GM12878 (cell line): ENCODE measurements at regions not wholly inside any gene's neighbourhood (a gene's known extent, or its start where the extent isn't known, plus 50 kb on each side); places are given as distances from the start of the nearest gene placed in this dataset.
A peak's percentile ranks its signal among the peaks of the same experiment; 100 is the strongest.

Experiments used
- ATAC-seq: fragments of 200-7000 bp; cut with Tn5 transposase; 3 replicates; pipeline ENCODE4 v1.9.1; 2020; ENCODE audit warnings: mild to moderate bottlenecking, moderate library complexity
- BruUV-seq: library from RNA; stranded (reverse); fragments of 400-500 nt; replicated peaks from 2 replicates; lab custom pipeline; 2021; lab: Mats Ljungman, UMichigan
- CTCF ChIA-PET: fragments of 300-600 bp; sonication (Branson Sonifier 250); formaldehyde crosslinking; extraction: SDS; loops from one replicate; lab custom pipeline; 2021; ENCODE audit warnings: inconsistent platforms; lab: Yijun Ruan, JAX
- POLR2A ChIA-PET: fragments of 350-600 bp; formaldehyde crosslinking; extraction: SDS; loops from one replicate; lab custom pipeline; 2021; ENCODE audit warnings: inconsistent platforms; lab: Charles Lee
- RAD21 ChIA-PET: fragments of 300-600 bp; sonication (Branson Sonifier 250); formaldehyde crosslinking; loops from one replicate; lab custom pipeline; 2023; ENCODE audit warnings: antibody characterized with exemption; ENCODE audit not compliant: unreplicated experiment; lab: Charles Lee
- SMC1A ChIA-PET: fragments of 300-600 bp; sonication (Branson Sonifier 250); formaldehyde crosslinking; loops from one replicate; lab custom pipeline; 2023; ENCODE audit not compliant: unreplicated experiment, uncharacterized antibody; lab: Charles Lee
- DNase-seq: peaks from one replicate; pipeline ENCODE4 v3.0.0-alpha.2; 2011; ENCODE audit warnings: low read depth, low spot score
- FAIRE-seq: peaks from 3 replicates; lab custom pipeline; 2011; peaks lifted over from hg19 to GRCh38; lab: Jason Lieb, UNC
- H2AFZ ChIP-seq: 2 replicates; pipeline ENCODE4 v1.6.0; 2011; ENCODE audit warnings: low read depth, low read length, control low read depth; ENCODE audit not compliant: control insufficient read depth
- H3K27ac ChIP-seq: 2 replicates; pipeline ENCODE4 v1.5.1; 2011; ENCODE audit warnings: control low read depth; ENCODE audit not compliant: control insufficient read depth, insufficient read depth
- H3K27me3 ChIP-seq, 2 experiments: replicated peaks in 1 of 2; 2 replicates each; pipeline versions ENCODE4 v1.6.0 to v1.6.1; 2011; ENCODE audit warnings: low read length in 1 of 2; ENCODE audit not compliant: control insufficient read depth in 2 of 2, insufficient read depth in 2 of 2
- H3K36me3 ChIP-seq, 2 experiments: 2 replicates each; pipeline ENCODE4 v1.5.1; 2011; ENCODE audit warnings: low read length in 1 of 2; ENCODE audit not compliant: control insufficient read depth in 2 of 2, insufficient read depth in 2 of 2
- H3K4me1 ChIP-seq: 2 replicates; pipeline ENCODE4 v1.6.1; 2011; ENCODE audit warnings: mild to moderate bottlenecking, low read length, moderate library complexity, mixed read lengths; ENCODE audit not compliant: control insufficient read depth, insufficient read depth
- H3K4me2 ChIP-seq: 2 replicates; pipeline ENCODE4 v1.6.0; 2011; ENCODE audit warnings: control low read depth; ENCODE audit not compliant: control insufficient read depth, insufficient read depth
- H3K4me3 ChIP-seq: fragments of 200-600 bp; sonication (generic); 2 replicates; pipeline ENCODE4 v1.5.1; 2016
- H3K79me2 ChIP-seq: 2 replicates; pipeline ENCODE4 v1.6.0; 2011; ENCODE audit warnings: low read length; ENCODE audit not compliant: control insufficient read depth, insufficient read depth
- H3K9ac ChIP-seq: 2 replicates; pipeline ENCODE4 v1.8.0; 2011; ENCODE audit warnings: low read length, control low read depth, mixed read lengths; ENCODE audit not compliant: control insufficient read depth, insufficient read depth
- H3K9me3 ChIP-seq: replicated peaks from 3 replicates; pipeline ENCODE4 v1.5.1; 2011; ENCODE audit warnings: mild to moderate bottlenecking, low read length; ENCODE audit not compliant: control insufficient read depth, insufficient read depth
- H4K20me1 ChIP-seq: 2 replicates; pipeline ENCODE4 v1.6.0; 2011; ENCODE audit not compliant: control insufficient read depth, insufficient read depth
- BHLHE40 ChIP-seq, 2 experiments: fragments of 450-650 bp in 1 of 2; IDR thresholded peaks; 2 replicates each; pipeline ENCODE4 v1.6.1; 2011 to 2017; ENCODE audit warnings: low read depth in 2 of 2, borderline replicate concordance in 1 of 2, improper control_type of control experiment in 1 of 2, low read length in 1 of 2, mild to moderate bottlenecking in 1 of 2
- NR2C1 ChIP-seq: fragments of 450-650 bp; IDR thresholded peaks from 2 replicates; pipeline ENCODE4 v1.6.1; 2017; ENCODE audit warnings: antibody characterized with exemption, mild to moderate bottlenecking, moderate library complexity
- NR2F1 ChIP-seq: fragments of 450-650 bp; conservative IDR thresholded peaks from 2 replicates; pipeline ENCODE4 v1.6.1; 2017; ENCODE audit warnings: mild to moderate bottlenecking
- RAD51 ChIP-seq: fragments of 450-650 bp; IDR thresholded peaks from 2 replicates; pipeline ENCODE4 v1.6.1; 2016; ENCODE audit warnings: moderate library complexity, mild to moderate bottlenecking, inconsistent platforms
- RELB ChIP-seq: fragments of 450-650 bp; IDR thresholded peaks from 2 replicates; pipeline ENCODE4 v1.6.1; 2017; ENCODE audit warnings: low read depth, mild to moderate bottlenecking, moderate library complexity
- RUNX3 ChIP-seq: IDR thresholded peaks from 2 replicates; pipeline ENCODE4 v1.6.1; 2012; ENCODE audit warnings: low read length, inconsistent platforms
- WGBS: methylation state at CpG from one replicate; pipeline ENCODE4 v1.1.6; 2016; ENCODE audit warnings: low lambda C conversion rate; ENCODE audit not compliant: insufficient replicate concordance, insufficient coverage; ENCODE audit errors: missing lambda C conversion rate; 5-methylcytosine and 5-hydroxymethylcytosine counted together
- in situ Hi-C: fragments of 300-500 bp; cut with MboI; formaldehyde crosslinking; loops from 9 replicates; pipeline ENCODE4 v1.14.3; 2018; ENCODE audit warnings: mixed read lengths
- intact Hi-C: fragments of 100-400 bp; cut with micrococcal nuclease; formaldehyde crosslinking; loops from one replicate; pipeline ENCODE4 v1.14.2; 2022; ENCODE audit not compliant: unreplicated experiment

- ATAC-seq: peak; percentile 62
- TF ChIP-seq RELB: no peak
- TF ChIP-seq RUNX3: peak; percentile 13; the same call in 1 of the 2 replicates
- no peak for TF ChIP-seq NR2C1
- 0 out of 2 replicates have a peak, but pooled peaks have one; percentile 28 for TF ChIP-seq NR2F1
- peak; percentile 13 to 34; a peak in 1 of 4 replicates for TF ChIP-seq BHLHE40 (IDR thresholded peaks at IDR 0.05; ENCODE audit: borderline replicate concordance in 1 of 2, low read depth in 2 of 2, low read length in 1 of 2)
- peak; percentile 59; the same call in 1 of the 2 replicates for TF ChIP-seq RAD51
- TF ChIP-seq, all 136 proteins: peak for 4
- intact Hi-C loops: loop anchor here (5.0 to 10.0 kb wide), 2 partner anchors 37 to 265 kb away; partner anchors contain the start of gene DSG2
- H3K36me3 ChIP-seq: no peaks in the 10 kb centered on the region
- peak overlapping the region; percentile 56; the same call in 1 of the 2 replicates for H3K4me2 ChIP-seq
- 19% methylated on average over 2 of the region's 2 CpGs for WGBS
- no peaks in the 10 kb centered on the region; the same call in 2 of the 3 replicates for H3K9me3 ChIP-seq
- H3K4me3 ChIP-seq: no peak overlapping the region
- H4K20me1 ChIP-seq: no peaks in the 10 kb centered on the region
- H3K27ac ChIP-seq: peak overlapping the region; percentile 72
- FAIRE-seq (no peak), DNase-seq (no peak)
- no peak overlapping the region for H3K9ac ChIP-seq
- SMC1A ChIA-PET: interaction anchor here (1.0 to 1.4 kb wide), 3 partner anchors 23 to 36 kb away, joined by 3 read pairs; no protein-coding TSS in a partner anchor
- H3K79me2 ChIP-seq: no peaks in the 10 kb centered on the region
- peaks cover 24% of the 10 kb centered on the region for H3K4me1 ChIP-seq
- RAD21 ChIA-PET: interaction anchor here (1.5 kb wide), 1 partner anchor 28 kb away, joined by 3 read pairs; no protein-coding TSS in a partner anchor
- CTCF ChIA-PET: interaction anchor here (0.9 to 1.3 kb wide), 2 partner anchors 11 to 20 kb away, joined by 3 to 5 read pairs; no protein-coding TSS in a partner anchor
- peak overlapping the region; percentile 11; the same call in 1 of the 2 replicates for H2AFZ ChIP-seq
- no peaks in the 10 kb centered on the region for H3K27me3 ChIP-seq
- BruUV-seq: no TSS peak
- in situ Hi-C loops: no loop called here
- POLR2A ChIA-PET: no interaction called here
Measured at GRCh38 chr18:31229829-31230228, 67.2 kb upstream of the DSC1 start.
